D341Med (cell line): ENCODE measurements at regions not wholly inside any gene's neighbourhood (a gene's known extent, or its start where the extent isn't known, plus 50 kb on each side); places are given as distances from the start of the nearest gene placed in this dataset.
"Not testable (repeated sequence)": the region's sequence is repeated elsewhere in the genome, so short reads cannot be mapped to it uniquely, and the experiment has no call there.

Experiments used
- DNase-seq: peaks from one replicate; pipeline ENCODE4 v3.0.0; 2012; ENCODE audit warnings: low spot score

- DNase-seq, result no peak
Observed at GRCh38 chr4:130640592-130640991, 1544.6 kb downstream of the C4orf33 start.

DNA sequence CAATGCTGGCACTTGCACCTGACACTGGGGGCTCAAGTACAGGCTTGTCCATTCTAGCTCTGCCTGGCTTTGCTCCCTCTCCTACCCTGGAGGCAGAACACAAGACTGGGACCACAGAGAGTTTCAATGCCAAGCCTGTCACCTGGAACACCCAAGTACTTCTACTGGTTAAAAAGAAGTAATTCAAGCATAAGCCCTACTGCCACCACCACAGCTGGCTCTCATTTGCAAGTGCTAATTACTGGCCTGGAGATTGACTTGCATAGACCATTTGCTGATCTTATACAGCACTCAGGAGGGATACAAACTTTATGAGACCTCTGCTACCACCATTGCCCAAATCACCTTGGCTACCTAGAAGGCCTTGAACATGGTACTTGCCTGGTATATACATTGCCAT, 1550.9 kb downstream of the C4orf33 start:
- DNase-seq, result no peak

GRCh38 chr4:130648570-130648969, 1552.6 kb downstream of the C4orf33 start:
- DNase-seq, result no peak

GRCh38 chr4:130653842-130654241, 1557.9 kb downstream of the C4orf33 start:
- DNase-seq, result no peak

GRCh38 chr4:130659320-130659719, 1563.4 kb downstream of the C4orf33 start:
- DNase-seq, result no peak

DNA sequence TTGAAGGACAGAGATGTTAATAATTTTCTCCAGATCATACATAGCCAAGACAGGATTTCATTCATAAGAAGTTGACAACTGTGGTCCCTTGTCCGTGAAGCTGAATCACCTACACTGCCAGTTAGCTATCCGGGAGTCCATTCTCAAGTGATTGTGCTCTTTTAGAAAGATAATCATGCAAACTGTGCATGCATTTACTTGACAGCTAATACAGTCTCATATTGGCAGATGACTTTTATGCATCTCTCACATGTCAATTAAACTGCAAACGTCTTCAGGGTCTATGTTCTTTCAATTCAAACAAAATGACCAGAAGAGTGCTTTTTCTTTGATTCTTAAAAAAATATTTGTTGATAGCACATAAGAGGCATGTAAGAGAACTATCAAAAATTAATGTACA, 1572.9 kb downstream of the C4orf33 start:
- no peak for DNase-seq

DNA sequence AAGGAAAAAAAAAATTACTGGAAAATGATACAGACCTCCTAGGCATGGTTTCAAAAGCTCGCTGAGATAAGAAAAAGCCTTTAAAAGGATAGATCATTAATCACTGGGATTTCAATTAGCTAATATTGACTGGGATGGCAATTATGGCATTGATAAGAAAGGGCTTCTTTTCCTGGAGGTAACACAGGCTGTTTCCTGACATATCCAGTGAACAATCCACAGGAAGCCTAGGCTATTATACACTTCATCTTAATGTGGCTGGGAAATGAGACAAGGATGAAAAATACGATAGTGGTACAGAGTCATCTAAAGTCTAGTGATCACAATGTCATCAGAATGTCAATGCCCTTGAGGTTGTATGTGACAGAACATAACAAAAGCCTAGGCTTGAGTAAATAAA, 1579.3 kb downstream of the C4orf33 start:
- no peak for DNase-seq

GRCh38 chr4:130689181-130689580, 1593.2 kb downstream of the C4orf33 start:
- no peak for DNase-seq

- no peak for DNase-seq
Observed at GRCh38 chr4:130698251-130698650, 1602.3 kb downstream of the C4orf33 start.

GRCh38 chr4:130699004-130699403, 1603.1 kb downstream of the C4orf33 start:
- no peak for DNase-seq

DNA sequence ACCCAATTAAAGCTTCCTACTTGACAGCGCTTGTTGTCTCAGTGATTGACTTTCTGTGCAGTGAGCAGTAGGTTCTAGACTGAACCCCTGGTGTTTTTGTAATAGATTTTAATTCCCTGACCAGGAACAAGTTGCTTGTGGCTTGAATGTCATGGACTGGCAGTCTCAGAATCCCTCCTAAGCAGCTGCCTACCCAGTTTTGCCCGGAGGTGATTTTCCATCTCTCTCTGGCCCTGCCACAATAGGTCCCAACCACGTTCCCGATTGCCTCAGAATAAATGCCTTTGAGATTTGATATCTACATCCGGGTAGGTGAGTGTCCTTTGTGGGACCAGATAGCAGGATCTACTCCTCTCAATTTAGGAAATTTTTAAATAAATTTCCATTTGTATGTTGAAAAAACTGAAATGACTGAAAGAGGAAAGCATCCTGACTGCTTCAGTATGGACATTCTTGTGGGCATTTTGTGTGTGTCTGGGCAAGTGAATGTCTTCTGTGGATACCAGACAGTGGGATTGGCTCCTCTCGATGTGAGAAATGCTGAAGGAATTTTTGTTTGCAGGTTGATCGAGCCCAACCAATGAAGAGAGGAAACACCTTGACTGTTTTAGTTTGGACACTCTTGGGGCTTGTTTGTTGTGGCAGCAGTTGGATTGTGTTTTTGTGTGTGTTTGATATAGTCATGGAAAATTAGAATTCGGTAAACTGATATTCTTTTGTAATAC, 1607.4 kb downstream of the C4orf33 start:
- no peak for DNase-seq

DNA sequence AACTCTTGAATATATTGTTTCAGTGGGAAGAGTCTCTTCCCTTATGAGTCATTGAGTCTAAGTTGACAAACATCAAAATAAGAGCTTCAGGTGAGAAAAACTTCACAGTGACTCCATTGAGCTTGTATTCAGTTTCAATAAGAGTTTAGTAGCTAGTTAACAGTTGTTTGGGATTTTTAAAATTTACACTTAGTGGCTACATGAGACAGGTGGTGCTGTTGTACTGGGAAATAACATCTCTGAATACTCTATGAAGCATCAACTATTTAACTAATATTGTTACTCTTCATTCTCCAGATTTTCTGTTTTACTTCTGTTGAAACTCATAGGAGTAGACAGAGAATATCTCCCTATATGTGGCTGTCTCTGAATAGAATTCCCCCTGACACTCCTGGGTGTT, 1609.1 kb downstream of the C4orf33 start:
- no peak for DNase-seq

DNA sequence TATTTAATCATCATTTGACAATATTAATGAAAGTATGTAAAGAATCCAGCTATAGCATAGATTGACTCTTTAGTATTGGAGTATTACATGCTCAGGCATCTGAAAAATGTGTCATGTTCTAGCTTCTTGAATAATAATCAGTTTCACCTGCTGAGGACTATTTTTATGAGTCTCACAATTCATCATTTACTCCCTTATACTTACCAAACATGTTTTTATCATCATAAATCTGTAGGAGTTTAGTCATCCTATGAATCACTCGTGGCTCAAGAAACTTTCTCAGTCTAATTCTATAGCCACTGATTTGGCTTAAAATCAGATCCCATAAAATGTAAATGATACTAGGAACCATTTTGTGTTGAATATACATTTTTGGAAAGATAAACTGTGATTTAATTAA, 1616.1 kb downstream of the C4orf33 start:
- no peak for DNase-seq

GRCh38 chr4:130714006-130714405, 1618.1 kb downstream of the C4orf33 start:
- DNase-seq, result no peak

GRCh38 chr4:130722361-130722760, 1626.4 kb downstream of the C4orf33 start:
- no peak for DNase-seq

GRCh38 chr4:130736436-130737185, 1640.7 kb downstream of the C4orf33 start:
- DNase-seq, result no peak

GRCh38 chr4:130738233-130738632, 1642.3 kb downstream of the C4orf33 start:
- no peak for DNase-seq

DNA sequence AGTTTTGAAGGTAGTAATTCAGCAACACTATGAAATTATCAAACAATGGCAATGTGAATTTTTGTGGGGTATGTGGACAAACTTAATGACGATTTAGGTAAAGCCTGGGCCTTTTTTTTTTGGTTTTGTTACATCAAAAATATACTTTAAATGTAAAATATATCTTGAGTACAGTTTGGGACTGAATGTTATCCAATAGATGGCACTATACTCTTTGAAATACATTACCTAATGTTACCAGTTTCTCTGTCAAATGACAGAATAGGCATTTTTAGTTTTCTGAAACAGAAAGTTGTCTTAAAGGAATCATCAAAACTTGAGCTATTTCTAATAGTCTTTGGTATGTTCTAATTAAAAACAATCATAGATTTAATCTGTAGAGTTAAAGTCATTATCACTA, 1651.9 kb downstream of the C4orf33 start:
- DNase-seq, result no peak

- no peak for DNase-seq
Observed at GRCh38 chr4:130753926-130754325, 1658.0 kb downstream of the C4orf33 start.

DNA sequence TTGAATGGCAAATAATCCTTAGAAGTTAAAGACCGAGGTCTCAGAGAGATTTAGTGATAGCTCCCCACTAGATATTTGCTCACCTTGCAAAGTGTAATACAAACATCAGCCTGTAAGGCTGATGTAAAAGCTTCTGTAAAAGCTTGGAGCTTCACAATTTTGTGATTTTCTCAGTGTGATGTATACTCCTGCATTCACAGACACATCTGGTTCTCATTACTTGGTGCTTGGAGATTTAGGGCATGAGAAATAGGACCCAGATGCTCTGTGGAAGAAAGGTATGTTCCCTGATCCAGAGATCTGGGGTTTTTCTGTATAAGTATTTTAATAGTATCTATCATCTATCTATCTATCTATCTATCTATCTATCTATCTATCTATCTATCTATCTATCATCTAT, 1664.3 kb downstream of the C4orf33 start:
- DNase-seq, result no peak

DNA sequence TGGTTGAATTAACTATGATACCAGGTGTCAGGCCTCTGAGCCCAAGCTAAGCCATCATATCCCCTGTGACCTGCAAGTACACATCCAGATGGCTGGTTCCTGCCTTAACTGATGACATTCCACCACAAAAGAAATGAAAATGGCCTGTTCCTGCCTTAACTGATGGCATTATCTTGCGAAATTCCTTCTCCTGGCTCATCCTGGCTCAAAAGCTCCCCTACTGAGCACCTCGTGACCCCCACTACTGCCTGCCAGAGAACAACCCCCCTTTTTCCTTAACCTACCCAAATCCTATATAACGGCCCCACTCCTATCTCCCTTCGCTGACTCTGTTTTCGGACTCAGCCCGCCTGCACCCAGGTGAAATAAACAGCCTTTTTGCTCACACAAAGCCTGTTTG, 1671.4 kb downstream of the C4orf33 start:
- not testable (repeated sequence) for DNase-seq

- not testable (repeated sequence) for DNase-seq
Observed at GRCh38 chr4:130772966-130773365, 1677.0 kb downstream of the C4orf33 start.

DNA sequence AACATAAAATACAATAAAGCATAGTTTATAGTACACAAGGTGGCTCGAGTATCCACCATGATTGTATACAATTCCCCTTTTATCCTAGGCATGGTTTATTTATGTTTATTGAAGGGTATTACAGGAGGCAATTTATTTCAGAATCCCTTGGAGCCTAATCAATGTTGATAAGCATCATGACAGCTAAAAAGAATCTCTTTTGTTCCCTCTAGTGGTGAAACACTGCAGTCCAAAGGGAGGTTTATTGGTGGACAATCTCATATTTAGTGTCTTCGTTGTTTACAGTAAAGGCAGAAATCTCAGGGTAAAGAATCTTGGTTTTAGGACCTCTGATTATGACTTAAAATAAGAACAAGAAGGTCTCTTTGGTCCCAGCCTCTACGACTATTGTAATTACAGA, 1712.5 kb downstream of the C4orf33 start:
- DNase-seq, result peak; percentile 15
